ENCODE measurements at regions not wholly inside any gene's neighbourhood (a gene's known extent, or its start where the extent isn't known, plus 50 kb on each side); places are given as distances from the start of the nearest gene placed in this dataset.

DNA sequence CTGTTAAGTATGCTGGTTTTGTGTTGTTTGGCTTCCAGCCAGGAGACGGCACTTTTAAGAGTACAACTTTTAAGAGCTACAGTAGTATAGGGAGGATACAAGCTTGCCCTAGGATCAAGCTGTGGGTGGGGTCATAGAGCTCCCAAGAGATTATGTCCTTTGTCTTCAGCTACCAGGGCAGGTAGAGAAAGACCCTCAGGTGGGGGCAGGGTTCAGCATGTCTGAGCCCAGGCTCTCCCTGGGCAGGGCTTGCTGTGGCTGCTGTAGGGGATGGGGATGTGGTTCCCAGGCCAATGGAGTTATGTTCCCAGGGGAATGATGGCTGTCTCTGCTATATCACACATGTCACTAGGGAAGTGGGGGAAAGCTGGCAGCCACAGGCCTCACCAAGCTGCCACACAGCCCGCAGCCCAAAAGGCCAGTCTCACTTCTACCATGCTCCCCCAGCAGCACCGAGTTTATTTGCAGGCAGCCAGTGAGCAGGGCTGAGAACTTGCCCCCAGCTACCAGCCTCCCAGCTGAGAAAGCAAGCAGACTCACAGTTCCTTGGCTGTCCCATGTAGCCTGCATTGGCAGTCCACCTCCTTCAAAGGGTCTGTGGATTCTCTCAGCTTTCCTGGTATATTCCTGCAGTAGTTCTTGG lies 105.7 kb upstream of the ERBB4 start:
- H3K27me3 Mint-ChIP-seq: no peaks in the 10 kb centered on the region
- peaks cover 1% of the 10 kb centered on the region for H3K9me3 Mint-ChIP-seq
- H3K27ac Mint-ChIP-seq: no peak overlapping the region
- no peak overlapping the region for H3K4me3 Mint-ChIP-seq
- no peaks in the 10 kb centered on the region for H3K4me1 Mint-ChIP-seq
- no peak for ATAC-seq
- no peak for DNase-seq
- H3K36me3 Mint-ChIP-seq (ENCODE audit: low read depth): no peaks in the 10 kb centered on the region

GRCh38 chr2:212640428-212640827 lies 101.8 kb upstream of the ERBB4 start:
- H3K4me1 Mint-ChIP-seq: no peaks in the 10 kb centered on the region
- H3K27ac Mint-ChIP-seq: no peak overlapping the region
- no peaks in the 10 kb centered on the region for H3K27me3 Mint-ChIP-seq
- no peak for DNase-seq
- H3K4me3 Mint-ChIP-seq: no peak overlapping the region
- no peaks in the 10 kb centered on the region for H3K36me3 Mint-ChIP-seq (ENCODE audit: low read depth)
- H3K9me3 Mint-ChIP-seq: peaks cover 6% of the 10 kb centered on the region
- ATAC-seq: no peak

- DNase-seq (no peak), ATAC-seq (no peak)
- Mint-ChIP-seq H3K27ac (no peak overlapping the region), H3K4me1 (no peaks in the 10 kb centered on the region), H3K4me3 (no peak overlapping the region), H3K36me3 (ENCODE audit: low read depth) (no peaks in the 10 kb centered on the region), H3K9me3 (peaks cover 6% of the 10 kb centered on the region), H3K27me3 (no peaks in the 10 kb centered on the region)
Measured at GRCh38 chr2:212638694-212639093, 100.1 kb upstream of the ERBB4 start.

GRCh38 chr2:212628586-212628985 lies 90.0 kb upstream of the ERBB4 start:
- DNase-seq (no peak), ATAC-seq (no peak)
- Mint-ChIP-seq H3K36me3 (ENCODE audit: low read depth) (no peaks in the 10 kb centered on the region), H3K9me3 (no peaks in the 10 kb centered on the region), H3K4me1 (no peaks in the 10 kb centered on the region), H3K4me3 (no peak overlapping the region), H3K27me3 (no peaks in the 10 kb centered on the region), H3K27ac (no peak overlapping the region)

- Mint-ChIP-seq H3K27ac (no peak overlapping the region), H3K4me3 (no peak overlapping the region), H3K36me3 (ENCODE audit: low read depth) (no peaks in the 10 kb centered on the region), H3K27me3 (no peaks in the 10 kb centered on the region), H3K9me3 (no peaks in the 10 kb centered on the region), H3K4me1 (no peaks in the 10 kb centered on the region)
- DNase-seq (no peak), ATAC-seq (no peak)
Measured at GRCh38 chr2:212626371-212626918, 87.8 kb upstream of the ERBB4 start.

DNA sequence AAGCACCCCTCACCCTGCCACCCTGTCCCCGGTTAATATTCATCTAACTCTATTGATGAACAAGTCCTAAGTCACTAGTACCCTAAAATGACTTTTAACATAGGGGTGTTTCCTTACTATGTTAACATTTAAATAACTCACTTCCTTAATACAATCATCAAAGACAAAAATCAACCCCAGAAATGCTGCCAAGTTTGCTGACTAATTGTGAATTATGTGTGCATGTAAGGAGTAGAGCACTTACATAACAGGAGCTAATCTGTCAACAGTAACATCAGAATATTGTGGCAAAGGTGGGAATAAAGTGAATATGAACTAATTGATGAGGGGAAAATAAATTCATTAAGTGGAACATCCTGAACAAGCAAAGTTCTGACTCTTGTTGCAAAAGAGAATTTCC lies 81.4 kb upstream of the ERBB4 start:
- Mint-ChIP-seq H3K27ac (no peak overlapping the region), H3K4me1 (no peaks in the 10 kb centered on the region), H3K36me3 (ENCODE audit: low read depth) (no peaks in the 10 kb centered on the region), H3K4me3 (no peak overlapping the region), H3K9me3 (no peaks in the 10 kb centered on the region), H3K27me3 (no peaks in the 10 kb centered on the region)
- DNase-seq: no peak
- no peak for ATAC-seq

GRCh38 chr2:212618636-212619035 lies 80.0 kb upstream of the ERBB4 start:
- no peak overlapping the region for H3K27ac Mint-ChIP-seq
- no peak for DNase-seq
- H3K36me3 Mint-ChIP-seq (ENCODE audit: low read depth): no peaks in the 10 kb centered on the region
- H3K9me3 Mint-ChIP-seq: no peaks in the 10 kb centered on the region
- no peaks in the 10 kb centered on the region for H3K27me3 Mint-ChIP-seq
- H3K4me3 Mint-ChIP-seq: no peak overlapping the region
- no peaks in the 10 kb centered on the region for H3K4me1 Mint-ChIP-seq
- ATAC-seq: no peak

GRCh38 chr2:212610872-212611425 lies 72.3 kb upstream of the ERBB4 start:
- Mint-ChIP-seq H3K4me3 (no peak overlapping the region), H3K27ac (no peak overlapping the region), H3K27me3 (no peaks in the 10 kb centered on the region), H3K36me3 (ENCODE audit: low read depth) (no peaks in the 10 kb centered on the region), H3K9me3 (no peaks in the 10 kb centered on the region), H3K4me1 (no peaks in the 10 kb centered on the region)
- ATAC-seq: no peak
- no peak for DNase-seq

DNA sequence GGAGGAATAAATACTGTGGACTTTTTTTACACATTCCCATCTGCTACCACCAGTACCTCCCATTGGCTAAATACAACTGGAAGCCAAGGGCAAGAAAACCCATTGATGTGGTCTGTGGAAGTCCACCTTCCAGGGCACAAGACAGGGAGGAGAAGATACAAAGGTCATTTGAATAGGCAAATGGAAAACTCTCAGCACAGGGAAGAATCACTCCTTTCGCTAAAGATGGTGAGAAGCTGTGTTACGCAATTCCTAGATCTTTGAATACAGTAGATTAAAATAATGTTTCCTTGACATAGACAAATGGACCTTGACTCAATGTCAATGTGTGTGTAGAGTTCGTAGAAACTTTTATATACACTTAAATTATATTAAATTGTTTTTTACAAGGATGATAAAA lies 70.9 kb upstream of the ERBB4 start:
- Mint-ChIP-seq H3K27ac (no peak overlapping the region), H3K36me3 (ENCODE audit: low read depth) (no peaks in the 10 kb centered on the region), H3K4me1 (no peaks in the 10 kb centered on the region), H3K27me3 (no peaks in the 10 kb centered on the region), H3K4me3 (no peak overlapping the region), H3K9me3 (no peaks in the 10 kb centered on the region)
- DNase-seq: no peak
- ATAC-seq: no peak

DNA sequence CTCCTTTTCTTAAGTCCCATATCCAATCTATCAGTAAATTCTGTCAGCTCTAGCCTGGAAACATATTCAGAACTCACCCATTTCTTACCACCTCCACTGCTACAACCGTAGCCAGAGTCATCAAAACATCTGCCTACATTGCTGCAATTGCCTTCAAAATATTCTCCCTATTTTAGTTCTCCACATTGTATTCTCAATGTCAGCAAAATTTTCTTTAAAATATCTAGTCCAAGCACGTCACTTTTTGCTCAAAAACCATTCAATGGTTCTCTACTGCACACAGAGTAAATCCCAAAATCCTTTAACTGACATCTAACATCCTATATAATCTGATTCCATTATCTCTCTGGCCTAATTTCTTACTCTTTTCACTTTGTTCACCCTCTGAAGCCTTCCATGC lies 68.5 kb upstream of the ERBB4 start:
- Mint-ChIP-seq H3K27ac (no peak overlapping the region), H3K36me3 (ENCODE audit: low read depth) (no peaks in the 10 kb centered on the region), H3K27me3 (no peaks in the 10 kb centered on the region), H3K4me3 (no peak overlapping the region), H3K9me3 (no peaks in the 10 kb centered on the region), H3K4me1 (no peaks in the 10 kb centered on the region)
- DNase-seq: no peak
- no peak for ATAC-seq

- H3K4me3 Mint-ChIP-seq: no peak overlapping the region
- H3K27me3 Mint-ChIP-seq: no peaks in the 10 kb centered on the region
- ATAC-seq: no peak
- H3K4me1 Mint-ChIP-seq: no peaks in the 10 kb centered on the region
- H3K36me3 Mint-ChIP-seq (ENCODE audit: low read depth): no peaks in the 10 kb centered on the region
- no peak for DNase-seq
- H3K9me3 Mint-ChIP-seq: no peaks in the 10 kb centered on the region
- no peak overlapping the region for H3K27ac Mint-ChIP-seq
Measured at GRCh38 chr2:212606232-212606631, 67.6 kb upstream of the ERBB4 start.

DNA sequence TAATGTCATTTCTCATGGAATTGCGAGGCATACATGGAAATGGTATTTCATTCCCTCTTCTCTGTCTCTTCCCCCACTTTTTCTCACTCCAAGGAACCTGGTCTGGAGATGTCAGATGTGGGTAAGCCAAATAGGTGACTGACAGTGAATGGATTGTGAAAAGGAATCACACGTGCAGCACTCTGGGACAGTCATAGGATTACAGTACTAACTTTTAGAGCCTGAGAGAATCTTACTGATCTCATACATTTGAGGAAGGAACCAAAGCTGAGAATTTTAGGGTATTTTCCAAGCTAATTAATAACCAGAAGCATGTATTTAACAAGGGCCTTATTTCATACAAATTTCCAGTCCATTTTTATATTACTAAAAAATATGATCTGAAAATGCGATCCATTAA lies 58.1 kb upstream of the ERBB4 start:
- Mint-ChIP-seq H3K27me3 (no peaks in the 10 kb centered on the region), H3K4me3 (no peak overlapping the region), H3K36me3 (ENCODE audit: low read depth) (no peaks in the 10 kb centered on the region), H3K9me3 (no peaks in the 10 kb centered on the region), H3K4me1 (no peaks in the 10 kb centered on the region), H3K27ac (no peak overlapping the region)
- no peak for DNase-seq
- ATAC-seq: no peak

DNA sequence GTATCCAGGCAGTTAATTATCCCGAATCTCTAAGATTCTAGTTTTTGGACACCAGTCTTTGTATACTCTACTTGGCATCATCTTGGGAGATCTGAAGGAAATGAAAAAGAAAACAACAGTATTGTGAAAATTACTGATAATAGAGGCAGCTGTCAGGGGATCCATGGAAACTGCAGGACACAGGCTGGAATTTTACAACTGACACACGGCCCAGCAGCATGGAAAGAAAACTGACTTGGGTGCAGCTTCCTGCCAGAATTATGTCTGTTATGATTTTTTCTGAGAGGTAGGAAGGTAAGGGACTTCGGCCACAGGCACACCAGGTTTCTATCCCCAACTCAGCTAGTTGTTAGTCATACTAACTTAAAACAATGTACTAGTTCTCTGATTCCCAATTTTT lies 57.7 kb upstream of the ERBB4 start:
- Mint-ChIP-seq H3K4me1 (no peaks in the 10 kb centered on the region), H3K9me3 (no peaks in the 10 kb centered on the region), H3K27ac (no peak overlapping the region), H3K4me3 (no peak overlapping the region), H3K36me3 (ENCODE audit: low read depth) (no peaks in the 10 kb centered on the region), H3K27me3 (no peaks in the 10 kb centered on the region)
- ATAC-seq: no peak
- DNase-seq: no peak

DNA sequence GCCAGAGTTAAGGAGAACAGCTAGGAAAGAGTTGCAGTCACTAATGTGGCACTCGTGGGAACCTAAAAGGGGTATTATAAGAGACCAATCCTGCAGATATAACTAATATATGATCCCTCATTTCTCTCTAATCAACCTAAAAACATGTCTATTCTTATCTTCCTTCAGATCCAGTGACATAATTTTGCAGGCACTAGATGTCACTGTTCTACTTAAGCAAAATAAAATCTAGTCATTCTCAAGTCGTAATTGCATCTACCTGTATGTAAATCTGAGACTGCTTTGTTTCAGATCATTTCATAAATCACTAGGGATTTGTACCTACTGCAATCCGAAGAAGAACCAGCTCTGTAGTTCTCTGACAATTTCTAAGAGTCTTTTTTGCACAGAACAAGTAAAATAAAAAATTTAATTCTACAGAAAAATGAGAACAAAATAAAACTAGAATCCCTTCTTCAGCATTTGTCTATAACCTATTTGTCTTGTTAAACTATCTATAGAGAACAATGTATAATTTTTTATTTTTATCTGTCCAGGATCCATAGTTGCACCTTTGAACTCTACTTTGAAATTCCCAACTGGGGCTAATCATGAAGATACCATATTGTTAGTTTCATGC lies 56.5 kb upstream of the ERBB4 start:
- Mint-ChIP-seq H3K4me3 (no peak overlapping the region), H3K9me3 (no peaks in the 10 kb centered on the region), H3K27ac (no peak overlapping the region), H3K27me3 (no peaks in the 10 kb centered on the region), H3K4me1 (no peaks in the 10 kb centered on the region), H3K36me3 (ENCODE audit: low read depth) (no peaks in the 10 kb centered on the region)
- ATAC-seq (no peak), DNase-seq (no peak)

DNA sequence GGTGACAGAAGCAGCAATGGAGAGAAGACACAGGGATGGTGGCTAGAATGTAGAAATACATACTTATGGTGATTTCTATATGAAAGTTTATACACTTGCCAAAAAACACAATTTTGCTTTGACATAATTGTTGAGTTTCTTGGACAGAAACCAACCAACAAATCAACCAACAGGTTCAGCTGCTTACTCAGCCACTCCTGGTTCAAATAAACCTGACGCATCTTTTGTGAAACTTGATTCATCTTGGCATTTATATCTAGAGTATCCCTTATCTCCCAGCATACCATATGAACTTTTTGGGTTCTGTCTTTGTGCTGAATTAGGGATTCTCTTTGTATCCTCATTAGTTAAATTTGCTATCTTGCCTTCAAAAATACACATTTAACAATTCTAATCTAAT lies 54.1 kb upstream of the ERBB4 start:
- no peak for ATAC-seq
- Mint-ChIP-seq H3K27me3 (no peaks in the 10 kb centered on the region), H3K9me3 (no peaks in the 10 kb centered on the region), H3K36me3 (ENCODE audit: low read depth) (no peaks in the 10 kb centered on the region), H3K27ac (no peak overlapping the region), H3K4me3 (no peak overlapping the region), H3K4me1 (no peaks in the 10 kb centered on the region)
- DNase-seq: no peak

All from activated naive CD8-positive, alpha-beta T cell treated with anti-CD3 and anti-CD28 coated beads, Interleukin-2, amount 50 U/mL, for 24 hours (primary cell).